Stimulated activated CD4-positive, alpha-beta T cell treated with anti-CD3 and anti-CD28 coated beads, Interleukin-1b, Interleukin-23, amount 100 ng/mL, for 24 hours (primary cell): ENCODE measurements at regions not wholly inside any gene's neighbourhood (a gene's known extent, or its start where the extent isn't known, plus 50 kb on each side); places are given as distances from the start of the nearest gene placed in this dataset.

ENCODE experiments used
- DNase-seq, 4 experiments: peaks; one replicate each; pipeline ENCODE4 v3.0.0-alpha.2; 2020; ENCODE audit warnings: low read depth in 4 of 4, low spot score in 1 of 4

DNA sequence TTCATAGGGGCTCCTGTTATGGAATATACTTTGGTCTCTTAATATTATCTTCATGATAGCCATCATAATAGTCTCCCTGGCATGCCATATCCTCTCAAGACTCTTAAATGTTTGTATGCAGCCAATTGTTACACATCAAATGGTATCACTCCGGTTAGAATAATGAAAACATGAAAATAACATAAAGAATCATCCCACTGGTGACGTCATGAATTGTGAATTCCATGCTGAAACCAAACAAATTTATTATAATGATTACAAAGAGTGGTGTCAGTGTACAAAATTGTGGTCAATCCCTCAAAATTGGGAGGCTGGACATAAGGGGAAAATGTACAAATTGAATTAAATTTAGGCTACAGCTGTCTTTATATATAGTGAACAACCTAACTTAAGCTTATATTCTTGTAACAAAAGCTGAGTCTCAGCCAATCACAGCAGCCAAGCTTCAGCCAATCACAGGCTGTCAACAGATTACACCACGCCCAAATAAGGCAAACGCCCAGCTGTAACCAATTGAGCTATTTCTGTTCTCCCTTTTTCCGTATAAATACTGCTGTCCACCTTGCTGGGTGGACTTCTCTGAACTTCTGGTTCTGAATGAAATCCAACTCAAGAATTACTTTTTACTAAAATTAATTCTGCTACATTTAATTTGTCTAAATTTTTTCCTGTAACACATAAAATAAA lies 156.1 kb downstream of the CHD9NB start:
- no peak for DNase-seq

DNA sequence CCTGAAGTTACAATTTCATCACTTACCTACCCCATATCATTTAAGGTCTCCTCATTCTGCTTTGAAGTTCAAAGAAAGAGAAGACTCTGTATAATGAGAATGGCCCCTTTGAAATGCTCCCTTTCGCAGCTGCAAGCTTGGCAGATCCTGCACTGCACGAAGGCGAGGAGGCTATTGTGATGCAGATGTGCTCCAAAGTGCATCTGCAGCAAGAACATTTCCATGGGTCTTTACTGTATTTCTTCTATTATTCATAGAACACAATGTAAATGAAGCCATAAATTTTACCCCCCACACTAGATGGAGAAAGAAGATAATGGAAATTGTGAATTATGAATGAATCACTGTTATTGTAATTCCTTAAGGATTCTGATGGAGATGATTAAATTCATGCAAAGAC lies 178.7 kb downstream of the CHD9NB start:
- no peak for DNase-seq

DNA sequence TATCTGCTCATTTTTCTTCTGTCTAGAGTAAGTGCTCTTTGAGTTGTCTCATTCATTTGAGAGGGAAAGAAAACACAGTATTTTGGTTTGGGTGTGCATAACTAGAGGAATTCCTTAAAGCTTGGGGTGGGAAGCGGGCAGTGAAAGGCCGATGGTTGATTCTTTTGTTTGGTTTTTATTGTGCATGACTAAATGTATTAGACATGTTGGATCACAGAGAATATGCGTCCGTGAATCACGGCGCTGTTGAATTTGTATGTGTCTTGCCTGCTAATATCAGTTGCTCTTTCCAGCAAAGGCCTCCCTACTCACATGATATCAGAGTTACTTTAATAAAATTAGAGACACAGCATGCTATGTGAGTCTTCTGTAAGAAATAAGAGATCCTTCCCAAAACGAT lies 180.0 kb downstream of the CHD9NB start:
- DNase-seq: no peak

DNA sequence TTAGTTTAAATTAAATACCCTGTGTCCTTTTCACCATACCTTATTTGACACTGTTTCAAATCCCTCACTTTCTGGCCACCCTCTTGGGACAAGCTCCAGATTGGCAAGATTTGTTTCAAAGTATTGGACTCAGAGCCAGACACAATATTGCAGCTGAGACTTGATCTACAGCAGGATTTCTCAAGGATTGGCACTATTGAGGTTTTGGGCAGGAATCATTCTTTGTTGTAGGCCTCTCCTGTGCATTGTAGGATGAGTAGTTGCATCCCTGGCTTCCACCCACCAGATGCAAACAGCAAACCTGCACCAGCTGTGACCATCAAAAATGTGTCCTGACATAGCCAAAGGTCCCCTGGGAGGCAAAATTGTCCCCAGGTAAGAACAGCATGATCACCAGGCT lies 181.2 kb downstream of the CHD9NB start:
- no peak for DNase-seq

DNA sequence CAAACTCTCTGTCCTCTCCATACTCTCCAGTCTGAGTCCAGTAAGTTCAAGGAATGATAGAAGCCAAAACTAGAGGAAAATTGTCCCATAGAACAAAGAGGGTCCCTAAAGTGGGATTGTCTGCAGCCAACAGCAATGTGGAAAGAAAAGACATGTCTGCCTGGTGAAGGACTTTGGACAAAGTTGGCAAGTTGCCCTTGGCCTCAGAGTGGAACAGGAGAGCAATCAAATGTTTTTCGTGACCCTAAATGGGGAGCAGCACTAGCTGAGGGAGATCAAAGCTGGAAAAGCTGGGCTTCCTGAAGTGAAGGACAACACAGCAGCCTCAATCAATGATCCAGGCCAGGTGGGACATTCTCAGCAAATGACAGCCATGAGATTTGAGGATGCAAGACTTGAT lies 183.5 kb downstream of the CHD9NB start:
- no peak for DNase-seq

- no peak for DNase-seq
Measured at GRCh38 chr16:52863000-52863399, 189.7 kb downstream of the CHD9NB start.

- DNase-seq: no peak
Measured at GRCh38 chr16:52861614-52862022, 191.1 kb downstream of the CHD9NB start.

DNA sequence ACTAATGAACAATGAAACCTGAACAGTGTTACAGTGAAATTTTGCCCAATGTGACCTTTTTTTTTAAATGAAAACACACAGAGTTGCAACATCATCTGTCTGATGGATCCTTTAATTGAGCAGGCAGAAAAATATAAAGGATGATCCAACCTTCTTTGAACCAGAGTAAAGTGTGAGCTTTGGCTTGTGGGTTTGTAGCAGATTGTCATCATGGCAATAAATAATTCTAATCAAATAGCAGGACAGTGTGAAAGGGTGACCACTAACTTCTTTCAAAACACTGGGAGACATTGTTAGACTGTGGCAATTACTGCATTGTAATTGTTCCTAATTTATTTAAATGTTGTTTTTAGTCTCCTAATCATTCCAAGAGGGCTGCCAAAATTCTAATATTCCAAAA lies 197.2 kb downstream of the CHD9NB start:
- DNase-seq: no peak

DNA sequence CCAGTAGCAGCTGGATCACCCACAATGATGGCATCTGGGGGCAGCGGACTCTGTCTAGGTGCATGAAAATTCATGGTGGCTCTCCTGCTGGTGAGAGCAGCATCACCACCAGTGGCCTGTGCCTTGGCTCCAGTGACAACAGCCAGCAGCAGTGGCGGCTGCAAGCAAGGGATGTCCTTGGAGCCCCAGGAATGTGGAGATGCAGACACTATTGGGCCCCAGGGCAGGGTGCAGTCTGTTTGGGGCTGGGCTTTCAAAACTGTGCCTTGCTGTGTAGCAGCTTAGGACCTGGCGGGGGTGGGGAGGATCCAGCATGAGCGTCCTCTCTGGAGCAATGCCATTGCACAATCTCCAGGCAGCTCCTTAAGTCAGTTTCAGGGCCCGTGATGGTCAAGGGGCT lies 199.7 kb downstream of the CHD9NB start:
- DNase-seq: no peak

- DNase-seq: no peak
Measured at GRCh38 chr16:52851211-52851740, 201.4 kb downstream of the CHD9NB start.

GRCh38 chr16:52843381-52843780 lies 209.3 kb downstream of the CHD9NB start:
- DNase-seq: no peak

DNA sequence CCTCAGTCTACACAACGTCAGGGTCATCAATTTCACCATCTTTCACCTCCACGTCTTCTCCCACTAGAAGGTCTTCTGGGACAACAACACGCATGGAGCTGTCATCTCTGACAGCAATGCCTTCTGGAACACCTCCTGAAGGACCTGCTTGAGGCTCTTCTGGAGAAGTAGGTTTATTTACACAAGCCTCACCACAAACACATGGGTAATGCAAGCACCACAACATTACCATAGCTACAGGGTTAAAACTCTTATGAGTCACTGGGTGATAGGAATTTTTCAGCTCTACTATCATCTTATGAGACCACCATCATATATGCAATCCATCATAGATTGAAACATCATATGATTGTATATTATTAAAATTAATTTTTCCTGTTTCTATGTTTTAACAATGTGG lies 215.4 kb downstream of the CHD9NB start:
- no peak for DNase-seq

DNA sequence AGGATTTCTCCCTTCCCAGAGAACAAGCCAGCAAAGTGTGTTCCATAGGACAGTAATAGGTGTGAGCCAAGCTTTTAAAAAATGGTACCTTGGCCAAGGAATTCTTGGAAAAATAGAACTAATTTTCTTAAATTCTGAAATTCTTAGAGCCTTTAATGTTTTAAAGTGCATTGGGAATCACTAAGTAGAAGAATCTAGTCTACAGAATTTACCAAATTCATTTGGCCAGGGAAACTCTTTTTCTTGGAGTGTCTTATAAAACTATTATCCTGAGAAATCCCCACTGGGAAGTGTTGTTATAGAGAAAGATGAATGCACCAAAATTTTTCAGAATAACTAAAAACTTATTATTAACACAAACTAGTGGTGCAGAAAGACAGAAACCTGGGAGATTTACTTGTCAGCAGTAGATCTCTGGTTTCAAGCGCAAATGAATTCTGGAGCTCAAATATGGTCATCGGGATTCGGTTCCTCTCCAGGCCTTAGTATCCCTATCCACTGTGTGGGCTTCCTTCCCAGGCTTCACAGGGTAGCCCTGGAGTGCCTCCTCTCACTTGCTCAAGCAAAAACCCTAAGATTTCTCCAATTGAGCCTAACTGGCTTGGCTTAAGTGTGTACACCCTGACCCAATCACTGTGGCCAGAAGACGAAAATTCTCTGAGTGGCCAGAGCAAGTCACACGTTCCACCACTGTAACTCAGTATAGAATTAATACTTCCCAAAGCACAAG lies 217.8 kb downstream of the CHD9NB start:
- no peak for DNase-seq

GRCh38 chr16:52832771-52833170 lies 219.9 kb downstream of the CHD9NB start:
- no peak for DNase-seq

DNA sequence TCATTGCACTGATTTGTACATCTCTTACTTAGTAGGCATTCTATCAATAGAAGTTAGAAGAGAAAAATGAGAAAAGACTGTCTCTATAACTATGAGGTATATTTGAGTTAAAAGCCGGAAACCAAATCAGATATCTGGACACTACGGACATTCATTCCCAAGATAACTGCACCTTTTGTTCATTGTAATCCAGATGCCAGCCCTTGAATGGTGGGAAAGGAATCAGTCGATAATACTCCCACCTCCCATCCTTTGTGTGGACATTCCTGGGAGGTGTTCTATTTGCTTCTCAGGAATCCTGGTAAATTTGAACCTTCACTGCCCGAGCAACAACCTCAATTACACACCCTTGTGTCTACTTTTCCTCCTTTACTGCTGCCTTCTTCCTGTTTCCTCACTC lies 225.2 kb downstream of the CHD9NB start:
- no peak for DNase-seq

- DNase-seq: no peak
Measured at GRCh38 chr16:52825892-52826291, 226.8 kb downstream of the CHD9NB start.

GRCh38 chr16:52819808-52820207 lies 232.9 kb downstream of the CHD9NB start:
- DNase-seq: no peak

GRCh38 chr16:52819405-52819804 lies 233.3 kb downstream of the CHD9NB start:
- no peak for DNase-seq

DNA sequence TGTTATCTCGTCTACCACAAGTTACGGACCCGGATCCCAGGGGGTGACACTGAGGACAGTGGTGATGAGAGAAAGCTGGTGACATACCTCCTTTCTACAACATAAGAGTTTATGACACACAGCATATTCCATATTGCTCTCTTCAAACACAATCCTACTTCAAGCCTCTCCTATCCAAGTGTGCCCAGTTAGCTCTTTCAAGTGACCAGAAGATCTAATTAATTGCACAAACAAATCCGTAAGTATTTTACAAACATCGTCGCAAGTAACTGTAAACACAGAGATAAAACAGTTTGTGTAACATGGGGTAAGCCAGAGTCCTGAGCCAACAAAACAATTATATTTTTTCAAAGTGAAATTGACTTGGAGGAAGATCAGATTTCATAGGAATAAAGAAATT lies 235.0 kb downstream of the CHD9NB start:
- no peak for DNase-seq

DNA sequence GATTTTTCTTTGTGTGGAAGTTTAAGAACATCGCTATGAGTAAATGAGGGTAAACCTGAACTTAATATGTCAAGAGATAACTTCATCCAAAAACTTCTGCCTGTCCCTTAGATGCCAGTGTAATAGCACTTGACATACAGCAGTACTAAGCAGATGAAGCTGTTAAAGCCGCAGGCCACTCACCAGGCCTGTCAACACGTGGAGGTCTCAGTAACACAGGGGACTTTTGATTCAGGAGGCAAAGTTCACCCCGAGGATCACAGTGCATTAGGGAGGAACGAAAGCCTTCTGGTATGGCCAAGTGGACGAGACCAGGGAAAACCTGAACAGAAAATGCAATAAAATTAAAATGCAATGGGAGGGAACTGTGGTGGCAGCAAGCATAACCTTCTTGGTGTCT lies 235.7 kb downstream of the CHD9NB start:
- DNase-seq: no peak

DNA sequence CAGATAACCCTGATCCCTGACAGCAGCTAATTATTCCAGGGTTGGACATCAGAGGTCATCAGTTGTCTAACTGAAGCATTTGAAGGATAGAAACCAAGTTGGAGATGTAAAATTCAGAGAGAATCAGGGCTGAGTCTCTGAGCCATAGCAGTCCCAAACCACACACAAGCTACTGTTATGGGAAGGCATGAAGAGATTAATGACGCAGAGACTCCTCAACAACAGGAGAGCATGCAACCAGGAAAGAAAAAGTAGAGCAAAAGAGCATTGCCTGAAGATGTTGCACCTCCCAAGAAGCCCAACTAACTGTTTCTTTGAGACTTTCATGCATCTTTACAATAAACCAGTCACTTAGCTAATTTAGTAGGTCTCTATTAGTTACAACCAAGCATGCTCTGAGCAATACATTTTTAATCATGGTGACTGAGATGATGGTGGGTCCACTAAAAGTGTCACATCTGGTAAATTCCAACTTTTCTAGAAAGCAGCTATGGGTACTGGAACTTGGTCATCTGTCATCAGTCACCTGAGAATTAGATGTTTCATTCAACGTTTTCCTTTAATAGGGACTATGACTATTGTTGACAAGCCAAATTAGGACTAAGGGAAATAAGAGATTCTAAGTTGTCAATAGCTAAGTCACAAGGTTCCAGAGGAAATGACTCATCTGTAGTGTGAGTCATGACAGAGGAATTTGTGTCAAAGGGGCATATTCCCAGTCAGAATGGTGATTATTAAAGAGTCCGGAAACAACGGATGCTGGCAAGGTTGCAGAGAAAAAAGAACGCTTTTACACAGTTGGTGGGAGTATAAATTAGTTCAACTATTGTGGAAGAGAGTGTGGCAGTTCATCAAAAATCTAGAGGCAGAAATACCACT lies 239.8 kb downstream of the CHD9NB start:
- DNase-seq: no peak
